ENCODE measurements at regions not wholly inside any gene's neighbourhood (a gene's known extent, or its start where the extent isn't known, plus 50 kb on each side); places are given as distances from the start of the nearest gene placed in this dataset.

DNA sequence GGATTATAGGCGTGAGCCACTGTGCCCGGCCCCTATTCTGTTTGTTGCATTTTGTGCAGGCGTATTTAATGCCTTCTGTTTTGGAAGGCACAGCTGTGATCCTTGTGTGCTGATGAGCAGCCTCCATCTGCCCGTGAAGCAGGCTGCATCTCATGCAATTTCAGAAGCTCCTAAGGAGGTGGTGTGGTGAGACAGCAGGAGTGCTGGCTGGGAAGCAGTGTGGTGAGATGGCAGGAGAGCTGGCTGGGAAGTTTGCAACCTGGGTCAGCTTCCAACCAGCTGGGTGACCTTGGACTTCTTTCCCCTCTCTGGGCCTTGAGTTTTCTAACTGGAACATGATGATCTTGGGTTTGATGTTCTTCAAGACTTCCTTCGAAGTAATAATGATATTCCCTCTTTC, 525.1 kb downstream of the TBC1D22A start:
- DNase-seq: no peak

DNA sequence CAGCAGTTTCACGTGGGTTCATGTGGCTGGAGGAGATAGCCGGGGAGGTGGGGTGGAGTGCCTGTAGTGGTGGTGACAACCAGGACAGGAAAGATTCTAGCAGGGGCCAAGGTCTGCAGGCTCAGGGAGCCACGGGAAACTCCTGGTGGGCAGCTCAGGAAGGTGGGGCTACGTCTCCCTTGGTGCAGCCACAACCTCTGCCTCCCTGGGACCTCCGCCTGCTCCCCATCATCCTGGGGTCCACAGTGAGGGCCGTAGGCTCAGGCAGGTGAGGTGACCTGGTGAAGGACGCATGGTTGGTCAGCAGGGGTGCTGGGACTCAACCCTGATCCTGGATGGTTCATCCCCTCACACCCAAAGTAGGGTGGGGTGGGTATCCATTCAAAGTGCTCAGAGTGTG, 524.1 kb downstream of the TBC1D22A start:
- no peak for DNase-seq

DNA sequence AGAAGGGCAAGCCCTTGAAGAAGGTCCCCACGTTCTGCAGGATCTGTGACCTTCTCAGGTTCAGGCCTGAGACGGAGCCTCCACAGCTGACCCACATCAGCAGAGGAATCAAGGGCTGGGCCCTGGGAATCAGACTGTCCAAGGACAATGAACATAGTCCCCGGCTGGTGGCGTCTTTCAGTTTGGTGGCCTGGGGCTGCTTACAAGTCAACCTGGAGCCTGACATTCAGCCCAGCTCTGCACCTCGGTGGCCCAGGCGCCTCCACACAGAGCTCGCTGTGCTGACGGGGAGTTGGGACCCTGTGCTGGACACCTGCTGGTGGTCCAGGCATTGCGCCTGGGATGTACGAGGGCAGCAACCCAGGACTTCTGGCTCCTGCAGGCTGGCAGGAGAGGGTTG, 523.5 kb downstream of the TBC1D22A start:
- no peak for DNase-seq

GRCh38 chr22:47284822-47285221, 522.4 kb downstream of the TBC1D22A start:
- no peak for DNase-seq

GRCh38 chr22:47284360-47284759, 521.9 kb downstream of the TBC1D22A start:
- DNase-seq: no peak

DNA sequence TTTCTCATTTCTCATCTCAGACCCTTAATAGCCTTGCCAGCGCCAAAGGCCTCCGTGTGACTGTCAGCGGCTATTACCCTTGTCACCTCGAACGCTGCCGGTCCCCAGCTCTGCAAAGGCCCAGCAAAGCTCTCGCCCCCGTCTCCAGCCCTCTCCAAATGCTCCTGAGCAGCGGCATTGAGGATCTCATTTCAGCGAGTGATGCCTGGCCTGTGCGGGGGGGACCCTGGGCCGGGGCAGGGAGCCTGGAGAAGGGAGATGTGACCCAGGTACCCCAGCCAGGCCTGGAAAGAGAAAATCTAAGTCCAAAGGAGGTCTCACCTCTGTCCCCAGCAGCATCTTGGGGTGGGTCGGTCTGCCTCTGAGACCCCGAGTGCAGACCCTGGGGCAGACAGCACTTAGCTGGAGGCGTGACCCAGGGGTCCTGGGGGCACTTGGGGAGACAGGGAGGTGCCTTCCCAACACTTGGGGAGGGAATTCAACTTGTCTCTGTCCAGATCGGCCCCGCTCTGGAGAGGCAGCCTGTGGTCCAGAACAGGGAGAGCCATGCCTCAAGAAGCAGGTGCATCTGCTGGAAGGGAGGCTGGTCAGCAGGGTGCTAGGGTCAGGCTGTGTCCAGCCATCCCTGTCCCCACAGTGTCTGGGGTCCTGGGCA, 521.3 kb downstream of the TBC1D22A start:
- no peak for DNase-seq

DNA sequence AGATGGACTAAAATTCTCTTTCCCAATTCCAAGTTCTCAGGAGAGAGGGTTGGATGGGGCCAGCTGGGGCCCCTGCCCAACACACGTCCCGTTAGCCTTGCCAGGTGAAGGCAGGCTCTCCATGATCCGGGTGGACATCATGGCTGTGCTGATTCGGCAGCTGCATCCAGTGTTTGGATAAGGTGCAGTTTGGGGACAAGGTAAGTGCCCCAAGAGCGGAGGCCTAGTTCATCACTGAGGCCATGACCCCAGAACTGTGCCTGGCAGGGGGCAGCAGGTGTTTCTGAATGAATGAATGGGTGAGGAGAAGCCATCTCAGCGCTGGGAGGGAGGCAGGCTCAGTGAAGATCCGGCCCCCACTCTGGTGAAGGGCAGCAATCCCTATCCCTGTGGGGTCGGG, 520.4 kb downstream of the TBC1D22A start:
- no peak for DNase-seq

GRCh38 chr22:47282366-47282765, 519.9 kb downstream of the TBC1D22A start:
- DNase-seq: no peak

- no peak for DNase-seq
Measured at GRCh38 chr22:47281126-47282106, 519.0 kb downstream of the TBC1D22A start.

GRCh38 chr22:47280301-47280700, 517.9 kb downstream of the TBC1D22A start:
- no peak for DNase-seq

DNA sequence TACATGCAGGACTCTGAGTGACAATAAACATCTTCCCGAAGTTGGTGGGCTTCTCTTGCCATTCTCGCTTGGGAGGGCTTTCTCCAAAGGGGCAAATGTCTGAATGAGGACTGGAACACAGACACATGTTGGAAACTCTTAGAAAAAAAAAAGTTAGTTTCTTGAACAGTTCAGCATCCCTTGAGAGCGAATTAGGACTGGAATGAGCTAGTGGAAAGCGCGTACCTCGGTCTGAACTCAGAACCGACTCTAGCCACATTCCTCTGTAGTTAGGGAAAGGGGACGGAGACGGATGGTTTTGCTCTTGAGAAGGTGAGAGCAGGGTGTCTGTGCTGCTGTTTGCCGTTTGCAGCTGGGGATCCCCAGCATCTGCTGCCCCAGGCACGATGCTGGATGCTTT, 517.3 kb downstream of the TBC1D22A start:
- DNase-seq: no peak

- DNase-seq: no peak
Measured at GRCh38 chr22:47279337-47279736, 516.9 kb downstream of the TBC1D22A start.

DNA sequence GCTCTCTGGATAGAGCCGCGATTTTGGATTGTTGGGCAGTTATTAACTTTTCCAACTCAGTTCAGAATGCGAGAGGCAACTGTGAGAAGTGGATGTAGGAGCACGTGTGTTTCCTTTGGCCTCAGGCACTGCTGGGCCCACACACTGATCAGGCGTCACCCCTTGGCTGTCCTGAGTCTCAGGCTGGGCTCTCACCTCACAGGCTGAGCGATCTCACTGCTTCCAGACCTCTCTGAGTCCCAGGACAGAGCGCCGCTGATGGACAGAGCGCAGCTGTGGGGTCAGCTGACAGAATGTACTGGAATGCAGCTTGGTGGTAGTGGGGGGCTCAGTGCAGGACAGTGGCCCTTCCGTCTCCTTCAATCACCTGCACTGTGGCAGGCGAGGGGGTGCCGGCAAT, 516.2 kb downstream of the TBC1D22A start:
- no peak for DNase-seq

- DNase-seq: no peak
Measured at GRCh38 chr22:47277531-47277930, 515.1 kb downstream of the TBC1D22A start.

- no peak for DNase-seq
Measured at GRCh38 chr22:47276991-47277390, 514.5 kb downstream of the TBC1D22A start.

- DNase-seq: no peak
Measured at GRCh38 chr22:47276450-47276820, 514.0 kb downstream of the TBC1D22A start.

GRCh38 chr22:47275605-47276449, 513.4 kb downstream of the TBC1D22A start:
- no peak for DNase-seq

GRCh38 chr22:47274196-47274595, 511.7 kb downstream of the TBC1D22A start:
- no peak for DNase-seq

DNA sequence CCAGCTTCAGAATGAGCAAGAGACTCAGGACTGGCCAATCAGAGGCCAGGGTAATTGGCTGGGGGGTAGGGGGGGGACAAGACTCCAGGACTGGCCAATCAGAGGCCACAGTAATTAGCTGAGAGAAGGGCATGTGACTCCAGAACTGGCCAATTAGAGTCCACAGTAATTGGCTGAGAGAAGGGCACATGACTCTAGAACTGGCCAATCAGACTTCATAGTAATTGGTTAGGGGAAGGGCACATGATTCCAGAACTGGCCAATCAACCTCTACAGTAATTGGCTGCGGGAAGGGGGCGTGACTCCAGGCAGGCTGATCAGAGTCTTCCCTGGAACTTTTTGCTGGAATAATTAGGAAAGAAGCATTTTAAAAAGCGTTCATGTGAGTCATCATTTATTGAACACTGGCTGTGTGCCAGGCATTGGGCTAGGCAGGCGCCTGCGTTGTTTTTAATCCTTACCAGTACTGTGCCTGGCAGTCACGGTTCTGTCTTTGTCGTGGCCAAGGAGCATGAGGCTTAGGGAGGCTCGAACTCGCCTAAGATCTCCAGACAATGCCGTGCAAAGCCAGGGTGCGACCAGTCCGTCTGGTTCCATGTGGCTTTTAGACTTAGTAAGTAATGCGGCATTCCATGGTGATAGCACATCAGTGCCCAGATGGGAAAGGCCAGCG, 508.1 kb downstream of the TBC1D22A start:
- no peak for DNase-seq

- DNase-seq: no peak
Measured at GRCh38 chr22:47269516-47270088, 507.2 kb downstream of the TBC1D22A start.

DNA sequence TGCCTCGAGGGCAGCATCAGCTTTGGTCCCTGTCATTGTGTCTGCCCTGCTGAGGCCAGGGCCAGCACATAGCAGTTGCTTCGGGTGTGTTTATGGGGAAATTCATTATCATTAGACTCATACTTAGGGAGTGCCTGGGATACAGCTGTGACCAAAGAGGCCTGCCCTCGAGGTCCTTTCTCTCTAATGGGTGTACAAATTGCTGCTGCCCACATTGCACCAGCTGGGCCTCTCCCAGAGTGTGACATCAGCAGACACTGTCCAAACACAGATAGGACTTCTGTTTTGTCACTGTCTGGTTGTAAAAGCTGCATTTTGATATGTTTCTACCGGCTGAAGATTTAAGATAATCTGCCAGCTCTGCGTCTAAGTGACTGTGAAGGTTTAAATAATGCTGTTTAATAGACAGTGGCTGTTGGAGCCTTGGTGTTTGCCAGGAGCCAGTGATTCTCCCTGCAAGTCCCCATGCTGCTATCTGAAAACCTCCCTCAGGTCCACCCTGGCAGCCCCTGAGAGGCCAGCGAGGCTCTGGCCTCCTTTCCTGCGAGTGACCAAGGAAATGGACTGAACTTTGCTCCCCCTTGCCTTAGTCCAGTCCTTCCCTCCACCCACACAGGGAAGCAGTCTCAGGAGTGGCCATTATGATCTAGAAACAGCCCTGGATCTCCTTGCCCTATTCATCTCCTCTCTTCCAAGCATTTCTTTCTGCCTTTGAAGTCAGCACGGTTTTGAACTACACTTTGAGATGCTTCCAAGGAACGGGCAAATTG, 505.2 kb downstream of the TBC1D22A start:
- no peak for DNase-seq

GRCh38 chr22:47266329-47266728, 503.9 kb downstream of the TBC1D22A start:
- DNase-seq: no peak
